Natural killer cell (primary cell): ENCODE measurements at regions not wholly inside any gene's neighbourhood (a gene's known extent, or its start where the extent isn't known, plus 50 kb on each side); places are given as distances from the start of the nearest gene placed in this dataset.

Experiments
- ATAC-seq, 3 donors: fragments of 150-1000 bp in 2 of 3; fragments of 200-7000 bp in 1 of 3; cut with Tn5 transposase; 1 replicate in 1 of 3; 2 replicates in 2 of 3; pipeline ENCODE4 v1.10.0; 2021; ENCODE audit warnings: mild to moderate bottlenecking in 2 of 3, moderate library complexity in 2 of 3
- DNase-seq, 2 donors: peaks; one replicate each; pipeline versions ENCODE4 v3.0.0 to v3.0.0-alpha.2; 2013 to 2021; ENCODE audit warnings: mixed read lengths in 1 of 2
- H3K27ac ChIP-seq: one replicate; pipeline ENCODE4 v1.5.1; 2013; ENCODE audit warnings: mild to moderate bottlenecking, low read length
- H3K27me3 ChIP-seq: one replicate; pipeline ENCODE4 v1.6.1; 2013; ENCODE audit warnings: low read length; ENCODE audit not compliant: control insufficient read depth, insufficient read depth
- H3K36me3 ChIP-seq: one replicate; pipeline ENCODE4 v1.6.1; 2013; ENCODE audit warnings: low read length; ENCODE audit not compliant: control insufficient read depth, insufficient read depth
- H3K4me1 ChIP-seq: one replicate; pipeline ENCODE4 v1.6.1; 2013; ENCODE audit warnings: low read length; ENCODE audit not compliant: control insufficient read depth, insufficient read depth
- H3K4me3 ChIP-seq: one replicate; pipeline ENCODE4 v1.5.1; 2013; ENCODE audit warnings: low read length
- H3K9me3 ChIP-seq: one replicate; pipeline ENCODE4 v1.6.1; 2013; ENCODE audit warnings: low read length; ENCODE audit not compliant: control insufficient read depth, insufficient read depth
- H3K27ac Mint-ChIP-seq, 2 donors: one replicate each; pipeline ENCODE4 v1.8.0; 2022; ENCODE audit warnings: mild to moderate bottlenecking in 2 of 2, mixed read lengths in 2 of 2, moderate library complexity in 1 of 2
- H3K27me3 Mint-ChIP-seq, 2 donors: one replicate each; pipeline ENCODE4 v1.8.0; 2022; ENCODE audit warnings: low read depth in 2 of 2, mixed read lengths in 2 of 2
- H3K36me3 Mint-ChIP-seq: one replicate; pipeline ENCODE4 v1.8.0; 2022; ENCODE audit warnings: mixed read lengths
- H3K4me1 Mint-ChIP-seq, 2 donors: one replicate each; pipeline ENCODE4 v1.8.0; 2022; ENCODE audit warnings: mixed read lengths in 2 of 2
- H3K4me3 Mint-ChIP-seq: one replicate; pipeline ENCODE4 v1.8.0; 2022; ENCODE audit warnings: mild to moderate bottlenecking, moderate library complexity, mixed read lengths
- H3K9me3 Mint-ChIP-seq, 2 donors: one replicate each; pipeline ENCODE4 v1.8.0; 2022; ENCODE audit warnings: mixed read lengths in 2 of 2
- CTCF ChIP-seq: fragments of 200-600 bp; IDR thresholded peaks from one replicate; pipeline ENCODE4 v1.8.0; 2022; ENCODE audit warnings: antibody characterized with exemption
- WGBS: methylation state at CpG from one replicate; pipeline ENCODE4 v1.1.7; 2013; ENCODE audit warnings: missing lambda C conversion rate; ENCODE audit not compliant: insufficient coverage; 5-methylcytosine and 5-hydroxymethylcytosine counted together
- intact Hi-C: fragments of 100-400 bp; cut with micrococcal nuclease; formaldehyde crosslinking; loops from one replicate; pipeline ENCODE4 v1.14.2; 2022

GRCh38 chr4:188578657-188579056 lies 439.4 kb downstream of the TRIML1 start:
- H3K9me3 Mint-ChIP-seq, result peaks cover 8 to 34% of the 10 kb centered on the region in 2 donors

GRCh38 chr4:188596021-188596420 lies 456.8 kb downstream of the TRIML1 start:
- no peaks in the 10 kb centered on the region for H3K36me3 Mint-ChIP-seq
- H3K27ac Mint-ChIP-seq, result no peak overlapping the region
- no peak for DNase-seq
- 65% methylated on average over 5 of the region's 5 CpGs for WGBS
- Histone ChIP-seq H3K27ac (no peak overlapping the region), H3K4me3 (no peak overlapping the region), H3K9me3 (peaks cover 4% of the 10 kb centered on the region), H3K4me1 (no peaks in the 10 kb centered on the region), H3K27me3 (no peaks in the 10 kb centered on the region), H3K36me3 (no peaks in the 10 kb centered on the region)
- H3K9me3 Mint-ChIP-seq, result peaks cover 22 to 25% of the 10 kb centered on the region in 2 donors
- no peaks in the 10 kb centered on the region for H3K27me3 Mint-ChIP-seq
- intact Hi-C loops, result no loop called here
- no peak for ATAC-seq
- H3K4me1 Mint-ChIP-seq, result no peaks in the 10 kb centered on the region
- no peak overlapping the region for H3K4me3 Mint-ChIP-seq
- no peak for TF ChIP-seq CTCF

More at GRCh38 chr4:188578657-188579056, 439.4 kb downstream of the TRIML1 start:
- Histone ChIP-seq H3K27ac (no peak overlapping the region), H3K36me3 (no peaks in the 10 kb centered on the region), H3K4me1 (no peaks in the 10 kb centered on the region), H3K27me3 (no peaks in the 10 kb centered on the region), H3K9me3 (no peaks in the 10 kb centered on the region), H3K4me3 (no peak overlapping the region)
- Mint-ChIP-seq H3K36me3 (peaks cover 10% of the 10 kb centered on the region), H3K4me1 (no peaks in the 10 kb centered on the region), H3K4me3 (no peak overlapping the region), H3K27ac (no peak overlapping the region), H3K27me3 (no peaks in the 10 kb centered on the region)
- no peak for DNase-seq
- ATAC-seq, result no peak
- WGBS, result 57% methylated on average over 1 of the region's 1 CpG
- intact Hi-C loops, result no loop called here
- no peak for TF ChIP-seq CTCF

- H3K4me1 Mint-ChIP-seq, result no peaks in the 10 kb centered on the region
- DNase-seq (no peak), ATAC-seq (no peak)
- intact Hi-C loops, result no loop called here
- no peaks in the 10 kb centered on the region for H3K27me3 Mint-ChIP-seq
- no peak overlapping the region for H3K4me3 Mint-ChIP-seq
- Histone ChIP-seq H3K4me1 (no peaks in the 10 kb centered on the region), H3K27ac (no peak overlapping the region), H3K36me3 (no peaks in the 10 kb centered on the region), H3K27me3 (no peaks in the 10 kb centered on the region), H3K9me3 (peaks cover 6% of the 10 kb centered on the region), H3K4me3 (no peak overlapping the region)
- no peaks in the 10 kb centered on the region for H3K36me3 Mint-ChIP-seq
- peaks cover 16% of the 10 kb centered on the region in 2 donors for H3K9me3 Mint-ChIP-seq
- no peak overlapping the region for H3K27ac Mint-ChIP-seq
- 88% methylated on average over 4 of the region's 4 CpGs for WGBS
- no peak for TF ChIP-seq CTCF
Measured at GRCh38 chr4:188603646-188604045, 464.4 kb downstream of the TRIML1 start.

- Mint-ChIP-seq H3K4me1 (no peaks in the 10 kb centered on the region), H3K27ac (no peak overlapping the region), H3K9me3 (peaks cover 11 to 13% of the 10 kb centered on the region in 2 donors), H3K36me3 (no peaks in the 10 kb centered on the region), H3K27me3 (no peaks in the 10 kb centered on the region), H3K4me3 (no peak overlapping the region)
- Histone ChIP-seq H3K27ac (no peak overlapping the region), H3K36me3 (no peaks in the 10 kb centered on the region), H3K9me3 (peaks cover 6% of the 10 kb centered on the region), H3K4me1 (no peaks in the 10 kb centered on the region), H3K4me3 (no peak overlapping the region), H3K27me3 (no peaks in the 10 kb centered on the region)
- ATAC-seq, result no peak
- TF ChIP-seq CTCF, result no peak
- no peak for DNase-seq
- 100% methylated on average over 1 of the region's 4 CpGs for WGBS
- intact Hi-C loops, result no loop called here
Measured at GRCh38 chr4:188606635-188607034, 467.4 kb downstream of the TRIML1 start.
